Fibroblast of mammary gland (primary cell): ENCODE measurements at regions not wholly inside any gene's neighbourhood (a gene's known extent, or its start where the extent isn't known, plus 50 kb on each side); places are given as distances from the start of the nearest gene placed in this dataset.

ENCODE experiments used
- DNase-seq: peaks from one replicate; pipeline ENCODE4 v3.0.0-alpha.2; 2010; ENCODE audit warnings: low read depth
- H3K4me3 ChIP-seq: 2 replicates; pipeline ENCODE4 v1.5.1; 2011; ENCODE audit warnings: low read depth, mild to moderate bottlenecking, low read length, moderate library complexity; ENCODE audit not compliant: control insufficient read depth
- TF ChIP-seq, protein P1 (sequence below): conservative IDR thresholded peaks from 2 replicates; pipeline ENCODE4 v1.5.1; 2011; ENCODE audit warnings: low read depth, low read length, inconsistent platforms; ENCODE audit not compliant: control insufficient read depth, insufficient read depth

- DNase-seq, result no peak
- H3K4me3 ChIP-seq, result no peak overlapping the region
- TF ChIP-seq, protein P1, sequence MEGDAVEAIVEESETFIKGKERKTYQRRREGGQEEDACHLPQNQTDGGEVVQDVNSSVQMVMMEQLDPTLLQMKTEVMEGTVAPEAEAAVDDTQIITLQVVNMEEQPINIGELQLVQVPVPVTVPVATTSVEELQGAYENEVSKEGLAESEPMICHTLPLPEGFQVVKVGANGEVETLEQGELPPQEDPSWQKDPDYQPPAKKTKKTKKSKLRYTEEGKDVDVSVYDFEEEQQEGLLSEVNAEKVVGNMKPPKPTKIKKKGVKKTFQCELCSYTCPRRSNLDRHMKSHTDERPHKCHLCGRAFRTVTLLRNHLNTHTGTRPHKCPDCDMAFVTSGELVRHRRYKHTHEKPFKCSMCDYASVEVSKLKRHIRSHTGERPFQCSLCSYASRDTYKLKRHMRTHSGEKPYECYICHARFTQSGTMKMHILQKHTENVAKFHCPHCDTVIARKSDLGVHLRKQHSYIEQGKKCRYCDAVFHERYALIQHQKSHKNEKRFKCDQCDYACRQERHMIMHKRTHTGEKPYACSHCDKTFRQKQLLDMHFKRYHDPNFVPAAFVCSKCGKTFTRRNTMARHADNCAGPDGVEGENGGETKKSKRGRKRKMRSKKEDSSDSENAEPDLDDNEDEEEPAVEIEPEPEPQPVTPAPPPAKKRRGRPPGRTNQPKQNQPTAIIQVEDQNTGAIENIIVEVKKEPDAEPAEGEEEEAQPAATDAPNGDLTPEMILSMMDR, result no peak
Measured at GRCh38 chr7:67608806-67609205, 612.2 kb downstream of the TYW1 start.

DNA sequence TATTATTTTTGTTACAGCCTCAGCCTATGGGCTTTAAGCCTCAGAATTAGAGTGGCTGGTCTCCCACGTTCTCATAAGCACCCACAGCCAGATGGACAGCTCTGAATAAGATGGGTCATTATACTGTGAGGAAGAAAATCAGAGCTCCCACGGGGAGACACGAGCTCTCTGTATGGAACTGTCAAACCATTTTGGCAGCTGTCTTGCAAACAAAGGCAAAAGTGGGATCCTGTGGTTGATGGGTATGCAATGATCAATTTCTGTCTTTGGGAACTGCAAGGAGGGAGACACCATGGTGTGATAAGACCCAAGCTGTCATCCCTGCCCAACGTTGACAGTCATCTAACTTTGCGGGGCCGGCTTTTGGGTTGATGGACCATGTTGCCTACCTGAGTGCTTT is 614.3 kb downstream of the TYW1 start:
- no peak overlapping the region for H3K4me3 ChIP-seq
- DNase-seq, result no peak
- TF ChIP-seq, protein P1, result no peak

DNA sequence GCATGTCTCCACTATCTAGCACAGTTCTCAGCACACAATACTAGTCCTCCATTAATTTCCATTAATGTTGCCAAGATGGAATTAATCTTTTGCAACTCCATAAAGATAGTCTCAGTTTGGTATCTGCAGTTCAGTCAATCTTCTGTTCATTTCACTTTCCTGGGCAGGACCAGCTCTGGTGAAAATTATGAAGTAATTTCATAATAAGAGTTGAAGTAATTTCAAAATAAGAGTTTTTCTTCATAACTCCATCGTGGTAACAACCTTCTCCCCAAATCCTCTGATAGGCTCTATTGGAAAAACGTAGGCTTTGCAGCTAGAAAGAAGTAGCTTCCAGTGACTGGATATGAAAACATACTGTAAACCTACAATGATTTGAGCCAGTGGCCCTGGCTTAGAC is 618.2 kb downstream of the TYW1 start:
- no peak for DNase-seq
- no peak overlapping the region for H3K4me3 ChIP-seq
- TF ChIP-seq, protein P1, result no peak

DNA sequence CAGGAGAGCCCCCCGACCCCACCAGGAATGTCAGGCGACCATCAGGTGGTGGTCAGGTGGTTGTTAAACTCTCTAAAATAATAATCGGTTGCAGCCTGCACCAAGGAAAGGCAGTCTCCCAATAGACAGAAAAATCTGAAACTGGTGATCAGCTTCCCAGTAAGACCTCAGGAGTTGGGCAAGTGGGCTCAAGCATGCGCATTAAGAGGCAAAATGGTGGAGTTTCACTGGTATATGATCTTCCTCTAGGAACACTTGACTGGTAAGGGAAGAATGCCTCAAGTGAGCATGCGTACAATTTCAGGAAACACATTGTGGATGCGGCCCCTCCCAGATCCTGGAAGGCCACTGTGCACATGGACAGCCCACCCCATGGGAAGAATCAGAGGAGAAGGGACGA is 619.9 kb downstream of the TYW1 start:
- no peak for DNase-seq
- TF ChIP-seq, protein P1, result no peak
- H3K4me3 ChIP-seq, result no peak overlapping the region

- TF ChIP-seq, protein P1, result no peak
- DNase-seq, result no peak
- no peak overlapping the region for H3K4me3 ChIP-seq
Measured at GRCh38 chr7:67618556-67619162, 622.0 kb downstream of the TYW1 start.

DNA sequence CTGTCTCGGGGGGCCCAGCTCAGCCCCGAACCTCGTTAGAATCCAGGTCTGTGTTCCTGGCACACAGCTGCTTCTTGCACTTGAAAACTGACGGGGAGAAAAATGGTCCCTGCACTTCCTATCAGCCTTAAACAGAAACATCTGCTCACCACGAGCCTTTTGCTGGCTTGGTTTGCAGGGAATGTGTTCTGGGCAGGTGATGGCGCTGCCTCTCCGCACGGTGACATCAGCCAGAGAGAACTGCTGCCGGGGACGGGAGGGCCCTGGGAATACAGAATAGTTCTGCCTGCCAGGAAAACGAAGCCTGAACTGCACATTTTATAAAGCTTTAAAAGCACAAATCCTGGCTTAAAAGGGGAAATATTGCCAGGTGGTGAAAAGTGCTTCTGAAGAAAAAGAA is 622.5 kb downstream of the TYW1 start:
- no peak overlapping the region for H3K4me3 ChIP-seq
- TF ChIP-seq, protein P1, result no peak
- peak; percentile 4 for DNase-seq
